H9 (cell line): ENCODE measurements at regions not wholly inside any gene's neighbourhood (a gene's known extent, or its start where the extent isn't known, plus 50 kb on each side); places are given as distances from the start of the nearest gene placed in this dataset.

ENCODE experiments used
- DNase-seq: peaks from one replicate; pipeline ENCODE4 v3.0.0-alpha.2; 2017
- H2AFZ ChIP-seq: one replicate; pipeline ENCODE4 v1.6.1; 2013; ENCODE audit warnings: mild to moderate bottlenecking, low read length, control low read depth, moderate library complexity
- H2AK5ac ChIP-seq: 2 replicates; pipeline ENCODE4 v1.6.1; 2013; ENCODE audit warnings: low read length, control low read depth, mixed read lengths; ENCODE audit not compliant: insufficient read length
- H2BK120ac ChIP-seq: one replicate; pipeline ENCODE4 v1.6.1; 2013; ENCODE audit warnings: low read depth, mild to moderate bottlenecking, low read length, control low read depth, inconsistent platforms; ENCODE audit not compliant: poor library complexity, severe bottlenecking
- H2BK12ac ChIP-seq: 2 replicates; pipeline ENCODE4 v1.6.1; 2013; ENCODE audit warnings: low read length, control low read depth, mixed read lengths, low read depth; ENCODE audit not compliant: insufficient read length
- H2BK15ac ChIP-seq: 2 replicates; pipeline ENCODE4 v1.6.1; 2013; ENCODE audit warnings: low read depth, low read length, control low read depth
- H2BK20ac ChIP-seq: one replicate; pipeline ENCODE4 v1.6.1; 2013; ENCODE audit warnings: low read depth, mild to moderate bottlenecking, low read length, control low read depth, inconsistent platforms; ENCODE audit not compliant: poor library complexity, severe bottlenecking
- H2BK5ac ChIP-seq: 2 replicates; pipeline ENCODE4 v1.6.1; 2013; ENCODE audit warnings: low read length, control low read depth, mixed read lengths; ENCODE audit not compliant: insufficient read length
- H3K14ac ChIP-seq: 2 replicates; pipeline ENCODE4 v1.6.1; 2013; ENCODE audit warnings: low read length, control low read depth; ENCODE audit not compliant: insufficient read depth
- H3K18ac ChIP-seq: 2 replicates; pipeline ENCODE4 v1.6.1; 2013; ENCODE audit warnings: low read depth, mild to moderate bottlenecking, mixed read lengths, low read length, control low read depth; ENCODE audit not compliant: insufficient read length
- H3K23ac ChIP-seq: 2 replicates; pipeline ENCODE4 v1.6.1; 2013; ENCODE audit warnings: low read length, control low read depth, mixed read lengths, low read depth; ENCODE audit not compliant: insufficient read length
- H3K23me2 ChIP-seq: 2 replicates; pipeline ENCODE4 v1.6.1; 2013; ENCODE audit warnings: low read depth, mild to moderate bottlenecking, mixed read lengths, low read length, control low read depth; ENCODE audit not compliant: insufficient read length, poor library complexity, severe bottlenecking
- H3K27ac ChIP-seq: 2 replicates; pipeline ENCODE4 v1.5.1; 2013; ENCODE audit warnings: low read length, control low read depth, mixed read lengths, low read depth; ENCODE audit not compliant: insufficient read length
- H3K27me3 ChIP-seq: 2 replicates; pipeline ENCODE4 v1.6.1; 2013; ENCODE audit warnings: low read length, control low read depth, inconsistent platforms; ENCODE audit not compliant: insufficient read depth
- H3K4ac ChIP-seq: 2 replicates; pipeline ENCODE4 v1.6.1; 2013; ENCODE audit warnings: low read depth, mild to moderate bottlenecking, control low read depth, inconsistent platforms, low read length, moderate library complexity
- H3K4me1 ChIP-seq: 2 replicates; pipeline ENCODE4 v1.6.1; 2013; ENCODE audit warnings: low read length, control low read depth, inconsistent platforms; ENCODE audit not compliant: insufficient read depth
- H3K4me2 ChIP-seq: 2 replicates; pipeline ENCODE4 v1.6.1; 2013; ENCODE audit warnings: low read length, control low read depth, mixed read lengths; ENCODE audit not compliant: insufficient read length, insufficient read depth
- H3K56ac ChIP-seq: 2 replicates; pipeline ENCODE4 v1.6.1; 2013; ENCODE audit warnings: low read depth, mild to moderate bottlenecking, mixed read lengths, low read length, control low read depth; ENCODE audit not compliant: insufficient read length
- H3K79me1 ChIP-seq: 2 replicates; pipeline ENCODE4 v1.6.1; 2013; ENCODE audit warnings: low read depth, mild to moderate bottlenecking, moderate library complexity, low read length, control low read depth, inconsistent platforms; ENCODE audit not compliant: insufficient read depth, poor library complexity, severe bottlenecking
- H3K79me2 ChIP-seq: 2 replicates; pipeline ENCODE4 v1.6.1; 2013; ENCODE audit warnings: low read length, control low read depth, inconsistent platforms; ENCODE audit not compliant: insufficient read depth
- H3K9ac ChIP-seq: 2 replicates; pipeline ENCODE4 v1.6.1; 2013; ENCODE audit warnings: low read length, control low read depth, mixed read lengths; ENCODE audit not compliant: insufficient read length; ENCODE audit errors: extremely low read depth
- H3K9me3 ChIP-seq: one replicate; pipeline ENCODE4 v1.6.1; 2013; ENCODE audit warnings: low read depth, low read length, inconsistent platforms; ENCODE audit not compliant: control insufficient read depth
- H3T11ph ChIP-seq: one replicate; pipeline ENCODE4 v1.6.1; 2013; ENCODE audit warnings: mild to moderate bottlenecking, low read length, control low read depth, inconsistent platforms
- H4K20me1 ChIP-seq: one replicate; pipeline ENCODE4 v1.6.1; 2013; ENCODE audit not compliant: control insufficient read depth, insufficient read length, insufficient read depth
- H4K5ac ChIP-seq: 2 replicates; pipeline ENCODE4 v1.6.1; 2013; ENCODE audit warnings: low read depth, mild to moderate bottlenecking, mixed read lengths, low read length, control low read depth; ENCODE audit not compliant: insufficient read length
- H4K8ac ChIP-seq: replicated peaks from 2 replicates; pipeline ENCODE4 v1.6.1; 2013; ENCODE audit warnings: low read length, control low read depth, mixed read lengths, low read depth; ENCODE audit not compliant: insufficient read length
- H4K91ac ChIP-seq: 2 replicates; pipeline ENCODE4 v1.6.1; 2013; ENCODE audit warnings: low read depth, mild to moderate bottlenecking, moderate library complexity, mixed read lengths, low read length, control low read depth; ENCODE audit not compliant: insufficient read length
- H3K27ac Mint-ChIP-seq, 3 experiments: 2 replicates in 2 of 3; 3 replicates in 1 of 3; pipeline ENCODE4 v1.8.0; 2020 to 2021; ENCODE audit warnings: mixed read lengths in 3 of 3, mild to moderate bottlenecking in 1 of 3, moderate library complexity in 1 of 3
- H3K27me3 Mint-ChIP-seq: 2 replicates; pipeline ENCODE4 v1.8.0; 2021; ENCODE audit warnings: low read depth, mild to moderate bottlenecking, moderate library complexity, mixed read lengths
- H3K36me3 Mint-ChIP-seq, 3 experiments: 2 replicates in 2 of 3; 3 replicates in 1 of 3; pipeline ENCODE4 v1.8.0; 2020 to 2021; ENCODE audit warnings: low read depth in 3 of 3, mixed read lengths in 3 of 3; ENCODE audit not compliant: insufficient read depth in 1 of 3
- H3K4me1 Mint-ChIP-seq, 2 experiments: 2 replicates each; pipeline ENCODE4 v1.8.0; 2020; ENCODE audit warnings: mixed read lengths in 2 of 2
- H3K4me3 Mint-ChIP-seq, 2 experiments: 2 replicates in 1 of 2; 3 replicates in 1 of 2; pipeline ENCODE4 v1.8.0; 2020 to 2021; ENCODE audit warnings: mild to moderate bottlenecking in 2 of 2, mixed read lengths in 2 of 2, moderate library complexity in 1 of 2
- H3K9me3 Mint-ChIP-seq, 2 experiments: 2 replicates in 1 of 2; 3 replicates in 1 of 2; pipeline ENCODE4 v1.8.0; 2020; ENCODE audit warnings: mild to moderate bottlenecking in 2 of 2, mixed read lengths in 2 of 2, moderate library complexity in 1 of 2
- WGBS: extraction: QIAGEN DNeasy Blood & Tissue Kit; methylation state at CpG from one replicate; pipeline ENCODE4 v1.1.7; 2013; ENCODE audit warnings: missing lambda C conversion rate, low lambda C conversion rate, mixed read lengths; ENCODE audit not compliant: insufficient read length; ENCODE audit errors: extremely low coverage; 5-methylcytosine and 5-hydroxymethylcytosine counted together
- TF ChIP-seq, protein P1 (sequence below): fragments of 200-600 bp; sonication (generic); conservative IDR thresholded peaks from 3 replicates; pipeline ENCODE4 v1.8.0; 2021; ENCODE audit warnings: antibody characterized with exemption, mild to moderate bottlenecking

DNA sequence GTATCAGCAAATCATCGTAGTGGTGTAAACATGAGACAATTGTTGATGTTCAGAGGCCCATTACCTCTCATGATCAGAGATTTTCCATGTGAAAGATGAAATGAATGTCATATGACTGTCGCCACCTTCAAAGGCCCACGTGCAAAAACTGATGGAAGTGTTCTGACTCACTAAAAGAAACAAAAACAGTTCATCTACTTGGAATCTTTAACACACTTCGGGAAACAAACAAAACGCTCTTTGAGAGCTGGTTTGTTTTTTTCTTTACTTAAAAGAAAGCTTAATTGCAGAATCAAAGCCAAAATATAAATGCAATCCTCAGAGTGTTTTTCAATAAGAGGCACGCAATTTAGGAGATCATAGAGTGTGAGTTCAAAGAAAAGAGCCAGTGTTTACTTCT is 100.8 kb downstream of the PLPPR4 start:
- no CpG with 5 or more reads among the region's 6 CpGs for WGBS
- no peak overlapping the region for H2BK20ac ChIP-seq
- no peak overlapping the region for H3K56ac ChIP-seq
- H4K20me1 ChIP-seq, result no peaks in the 10 kb centered on the region
- Mint-ChIP-seq H3K36me3 (no peaks in the 10 kb centered on the region), H3K4me3 (no peak overlapping the region), H3K27ac (no peak overlapping the region), H3K27me3 (no peaks in the 10 kb centered on the region), H3K9me3 (no peaks in the 10 kb centered on the region; a peak in 1 of 5 replicates), H3K4me1 (no peaks in the 10 kb centered on the region)
- H4K8ac ChIP-seq, result no peak overlapping the region
- no peaks in the 10 kb centered on the region for H3K4me1 ChIP-seq
- H3K23me2 ChIP-seq, result no peaks in the 10 kb centered on the region
- no peak overlapping the region for H3K18ac ChIP-seq
- H2BK5ac ChIP-seq, result no peak overlapping the region
- no peak overlapping the region for H3K9ac ChIP-seq
- no peak overlapping the region for H3T11ph ChIP-seq
- H3K9me3 ChIP-seq, result no peaks in the 10 kb centered on the region
- no peak overlapping the region for H2BK12ac ChIP-seq
- no peak overlapping the region for H3K4ac ChIP-seq
- H3K27ac ChIP-seq, result no peak overlapping the region
- H4K5ac ChIP-seq, result no peak overlapping the region
- no peak overlapping the region for H2BK15ac ChIP-seq
- H3K23ac ChIP-seq, result no peak overlapping the region
- H3K27me3 ChIP-seq, result no peaks in the 10 kb centered on the region
- no peak overlapping the region for H3K4me2 ChIP-seq
- H3K79me2 ChIP-seq, result no peaks in the 10 kb centered on the region
- DNase-seq, result no peak
- no peak overlapping the region for H4K91ac ChIP-seq
- H2BK120ac ChIP-seq, result no peak overlapping the region
- no peak overlapping the region for H2AFZ ChIP-seq
- H3K79me1 ChIP-seq, result no peaks in the 10 kb centered on the region
- TF ChIP-seq, protein P1, sequence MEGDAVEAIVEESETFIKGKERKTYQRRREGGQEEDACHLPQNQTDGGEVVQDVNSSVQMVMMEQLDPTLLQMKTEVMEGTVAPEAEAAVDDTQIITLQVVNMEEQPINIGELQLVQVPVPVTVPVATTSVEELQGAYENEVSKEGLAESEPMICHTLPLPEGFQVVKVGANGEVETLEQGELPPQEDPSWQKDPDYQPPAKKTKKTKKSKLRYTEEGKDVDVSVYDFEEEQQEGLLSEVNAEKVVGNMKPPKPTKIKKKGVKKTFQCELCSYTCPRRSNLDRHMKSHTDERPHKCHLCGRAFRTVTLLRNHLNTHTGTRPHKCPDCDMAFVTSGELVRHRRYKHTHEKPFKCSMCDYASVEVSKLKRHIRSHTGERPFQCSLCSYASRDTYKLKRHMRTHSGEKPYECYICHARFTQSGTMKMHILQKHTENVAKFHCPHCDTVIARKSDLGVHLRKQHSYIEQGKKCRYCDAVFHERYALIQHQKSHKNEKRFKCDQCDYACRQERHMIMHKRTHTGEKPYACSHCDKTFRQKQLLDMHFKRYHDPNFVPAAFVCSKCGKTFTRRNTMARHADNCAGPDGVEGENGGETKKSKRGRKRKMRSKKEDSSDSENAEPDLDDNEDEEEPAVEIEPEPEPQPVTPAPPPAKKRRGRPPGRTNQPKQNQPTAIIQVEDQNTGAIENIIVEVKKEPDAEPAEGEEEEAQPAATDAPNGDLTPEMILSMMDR, result no peak
- H3K14ac ChIP-seq, result no peak overlapping the region
- no peak overlapping the region for H2AK5ac ChIP-seq
